HL-60 (cell line): ENCODE measurements at regions not wholly inside any gene's neighbourhood (a gene's known extent, or its start where the extent isn't known, plus 50 kb on each side); places are given as distances from the start of the nearest gene placed in this dataset.

Source experiments
- CTCF ChIP-seq: IDR thresholded peaks from one replicate; pipeline ENCODE4 v1.5.1; 2011; ENCODE audit warnings: low read length, control low read depth, inconsistent platforms; ENCODE audit not compliant: insufficient read depth
- GABPA ChIP-seq: IDR thresholded peaks from 2 replicates; pipeline ENCODE4 v1.6.1; 2012; ENCODE audit warnings: low read depth
- POLR2AphosphoS5 ChIP-seq: IDR thresholded peaks from 2 replicates; pipeline ENCODE4 v1.6.1; 2012; ENCODE audit warnings: low read depth
- REST ChIP-seq: IDR thresholded peaks from 2 replicates; pipeline ENCODE4 v1.6.1; 2012; ENCODE audit warnings: low read depth; ENCODE audit not compliant: insufficient replicate concordance
- SPI1 ChIP-seq: IDR thresholded peaks from 2 replicates; pipeline ENCODE4 v1.6.1; 2012; ENCODE audit warnings: low read depth, mild to moderate bottlenecking, borderline replicate concordance

- no peak for TF ChIP-seq CTCF
- TF ChIP-seq POLR2AphosphoS5: no peak
- no peak for TF ChIP-seq GABPA
- no peak for TF ChIP-seq REST
- TF ChIP-seq SPI1: no peak
Observed at GRCh38 chr14:101460986-101461750, 100.1 kb upstream of the DIO3 start.
